B cell (primary cell): ENCODE measurements at regions not wholly inside any gene's neighbourhood (a gene's known extent, or its start where the extent isn't known, plus 50 kb on each side); places are given as distances from the start of the nearest gene placed in this dataset.

ENCODE experiments used
- EZH2 ChIP-seq: IDR thresholded peaks from 2 replicates; pipeline ENCODE4 v1.6.1; 2012; ENCODE audit warnings: borderline replicate concordance, low read depth, mild to moderate bottlenecking, moderate library complexity, low read length; ENCODE audit not compliant: insufficient read depth, poor library complexity, severe bottlenecking
- TF ChIP-seq, protein P1 (sequence below): fragments of 200-600 bp; IDR thresholded peaks from one replicate; pipeline ENCODE4 v1.8.0; 2022; ENCODE audit warnings: antibody characterized with exemption, mild to moderate bottlenecking

DNA sequence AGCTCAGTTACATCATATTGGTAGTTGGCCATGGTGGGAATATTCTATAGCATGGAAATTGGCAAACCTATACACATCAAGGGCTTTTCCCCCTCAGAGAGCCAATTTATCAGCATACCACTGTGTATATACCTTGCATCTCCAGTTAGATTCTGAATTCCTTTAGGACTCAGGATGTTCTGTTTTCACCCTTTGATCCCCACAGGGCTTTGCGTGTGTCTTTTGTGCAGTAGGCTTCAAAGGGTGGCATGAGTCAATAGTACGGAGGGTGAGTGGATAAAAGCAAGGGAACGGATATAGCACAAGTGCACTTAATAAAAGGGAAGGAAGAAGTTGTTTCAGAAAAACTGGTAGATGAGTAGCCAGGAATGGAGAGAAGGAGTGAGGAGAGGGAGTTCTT lies 99.2 kb upstream of the RGMA start:
- TF ChIP-seq, protein P1, sequence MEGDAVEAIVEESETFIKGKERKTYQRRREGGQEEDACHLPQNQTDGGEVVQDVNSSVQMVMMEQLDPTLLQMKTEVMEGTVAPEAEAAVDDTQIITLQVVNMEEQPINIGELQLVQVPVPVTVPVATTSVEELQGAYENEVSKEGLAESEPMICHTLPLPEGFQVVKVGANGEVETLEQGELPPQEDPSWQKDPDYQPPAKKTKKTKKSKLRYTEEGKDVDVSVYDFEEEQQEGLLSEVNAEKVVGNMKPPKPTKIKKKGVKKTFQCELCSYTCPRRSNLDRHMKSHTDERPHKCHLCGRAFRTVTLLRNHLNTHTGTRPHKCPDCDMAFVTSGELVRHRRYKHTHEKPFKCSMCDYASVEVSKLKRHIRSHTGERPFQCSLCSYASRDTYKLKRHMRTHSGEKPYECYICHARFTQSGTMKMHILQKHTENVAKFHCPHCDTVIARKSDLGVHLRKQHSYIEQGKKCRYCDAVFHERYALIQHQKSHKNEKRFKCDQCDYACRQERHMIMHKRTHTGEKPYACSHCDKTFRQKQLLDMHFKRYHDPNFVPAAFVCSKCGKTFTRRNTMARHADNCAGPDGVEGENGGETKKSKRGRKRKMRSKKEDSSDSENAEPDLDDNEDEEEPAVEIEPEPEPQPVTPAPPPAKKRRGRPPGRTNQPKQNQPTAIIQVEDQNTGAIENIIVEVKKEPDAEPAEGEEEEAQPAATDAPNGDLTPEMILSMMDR: no peak
- no peak for TF ChIP-seq EZH2
